ENCODE measurements at regions not wholly inside any gene's neighbourhood (a gene's known extent, or its start where the extent isn't known, plus 50 kb on each side); places are given as distances from the start of the nearest gene placed in this dataset.
"Not testable (repeated sequence)": the region's sequence is repeated elsewhere in the genome, so short reads cannot be mapped to it uniquely, and the experiment has no call there.

- DNase-seq (ENCODE audit: low read depth) = peak; percentile 9
Measured at GRCh38 chr11:97739932-97740800, 1280.6 kb upstream of the CNTN5 start.

DNA sequence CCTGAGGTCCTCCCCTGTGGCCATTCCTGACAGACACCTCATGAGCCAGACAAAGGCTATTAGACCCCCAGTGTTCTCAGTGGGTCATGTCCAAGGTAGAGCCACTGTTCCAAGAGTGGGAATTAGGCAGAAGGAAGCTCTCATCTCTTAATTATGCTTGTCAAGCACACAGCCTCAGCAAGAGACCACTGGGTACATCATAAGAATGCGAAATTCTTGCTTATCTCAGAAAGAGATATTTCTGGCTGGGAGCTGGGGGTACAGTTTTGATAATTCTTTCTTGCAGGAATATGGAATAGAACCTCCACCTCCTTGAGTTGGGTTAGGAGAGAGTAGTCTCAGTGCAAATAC, 1280.0 kb upstream of the CNTN5 start:
- no peak for DNase-seq (ENCODE audit: low read depth)

DNA sequence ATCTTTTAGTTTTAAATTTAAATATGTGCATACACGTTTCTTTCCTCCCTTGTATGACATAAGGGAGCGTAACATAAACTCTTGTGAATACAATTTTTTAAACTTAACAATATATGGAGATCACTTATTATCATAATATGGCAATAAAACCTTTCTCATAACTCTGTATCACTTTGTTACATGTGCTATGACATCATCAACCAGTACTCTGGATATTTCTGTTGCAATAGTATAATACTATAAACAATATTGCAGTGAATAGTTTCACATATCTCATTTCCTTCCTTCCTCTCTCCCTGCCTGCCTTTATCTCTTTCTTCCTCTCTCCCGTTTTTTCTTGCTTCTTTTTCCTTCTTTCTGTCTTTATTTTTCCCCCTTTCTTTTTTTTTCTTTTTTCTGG, 1278.0 kb upstream of the CNTN5 start:
- no peak for DNase-seq (ENCODE audit: low read depth)

DNA sequence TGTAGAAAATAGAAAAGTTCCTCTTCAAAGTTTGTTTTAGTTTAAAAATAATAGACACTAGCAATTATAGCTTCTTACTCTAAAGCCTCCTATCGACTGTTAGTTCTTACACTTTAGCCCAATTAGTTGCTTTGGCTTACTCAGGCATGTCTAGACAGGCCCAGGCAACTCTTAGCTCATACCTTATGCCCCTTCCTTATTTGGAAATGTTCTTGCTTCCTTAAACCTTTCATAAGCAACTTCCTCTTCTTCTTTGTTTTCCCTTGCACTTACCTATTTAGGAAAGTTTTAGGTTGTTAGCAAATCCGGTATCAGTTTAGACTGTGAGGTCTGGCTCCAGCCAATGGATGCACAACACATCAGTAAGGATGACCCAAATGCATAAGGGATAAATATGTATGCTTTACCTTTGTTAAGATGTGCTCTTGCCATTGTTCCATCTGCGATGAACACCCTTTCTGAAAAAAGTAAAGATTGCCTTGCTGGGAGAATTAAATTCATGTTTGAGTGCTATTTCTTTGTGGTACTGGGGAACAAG, 1277.5 kb upstream of the CNTN5 start:
- DNase-seq (ENCODE audit: low read depth) = peak; percentile 10

DNA sequence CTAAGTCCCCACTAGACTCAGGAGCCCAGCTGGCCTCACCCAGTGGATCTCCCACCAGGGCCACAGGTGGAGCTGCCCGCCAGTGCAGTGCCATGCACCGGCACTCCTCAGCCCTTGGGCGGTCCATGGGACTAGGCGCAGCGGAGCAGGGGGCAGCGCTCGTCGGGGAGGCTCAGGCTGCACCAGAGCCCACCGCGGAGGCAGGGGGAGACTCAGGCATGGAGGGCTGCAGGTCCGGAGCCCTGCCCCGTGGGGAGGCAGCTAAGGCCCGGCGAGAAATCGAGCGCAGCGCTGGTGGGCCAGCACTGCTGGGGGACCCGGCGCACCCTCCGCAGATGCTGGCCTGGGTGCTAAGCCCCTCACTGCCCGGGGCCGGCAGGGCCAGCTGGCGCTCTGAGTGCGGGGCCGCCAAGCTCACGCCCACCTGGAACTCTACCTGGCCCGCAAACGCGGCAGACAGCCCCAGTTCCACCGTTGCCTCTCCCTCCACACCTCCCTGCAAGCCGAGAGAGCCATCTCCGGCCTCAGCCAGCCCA, 1275.2 kb upstream of the CNTN5 start:
- no peak for DNase-seq (ENCODE audit: low read depth)

DNA sequence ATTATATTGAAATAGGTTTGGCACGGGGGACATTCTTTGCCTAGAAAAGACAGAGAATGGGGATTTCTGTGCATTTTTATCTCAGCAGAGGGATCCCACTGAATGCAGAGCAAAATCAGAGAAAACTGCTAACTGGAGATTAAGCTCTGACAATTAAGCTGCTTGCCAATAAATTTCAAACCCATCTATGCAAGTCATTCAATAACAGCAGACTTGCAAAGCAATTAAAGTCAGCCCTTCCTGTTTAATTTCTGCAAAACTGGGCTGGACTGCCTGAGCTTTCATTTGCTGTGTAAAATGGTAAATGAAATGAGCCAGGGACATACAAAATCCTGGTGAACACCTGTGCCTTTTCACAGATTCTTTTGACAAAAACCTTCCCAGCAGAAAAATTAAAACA, 1273.9 kb upstream of the CNTN5 start:
- no peak for DNase-seq (ENCODE audit: low read depth)

GRCh38 chr11:97751405-97751804, 1269.3 kb upstream of the CNTN5 start:
- peak; percentile 34 for DNase-seq (ENCODE audit: low read depth)

DNA sequence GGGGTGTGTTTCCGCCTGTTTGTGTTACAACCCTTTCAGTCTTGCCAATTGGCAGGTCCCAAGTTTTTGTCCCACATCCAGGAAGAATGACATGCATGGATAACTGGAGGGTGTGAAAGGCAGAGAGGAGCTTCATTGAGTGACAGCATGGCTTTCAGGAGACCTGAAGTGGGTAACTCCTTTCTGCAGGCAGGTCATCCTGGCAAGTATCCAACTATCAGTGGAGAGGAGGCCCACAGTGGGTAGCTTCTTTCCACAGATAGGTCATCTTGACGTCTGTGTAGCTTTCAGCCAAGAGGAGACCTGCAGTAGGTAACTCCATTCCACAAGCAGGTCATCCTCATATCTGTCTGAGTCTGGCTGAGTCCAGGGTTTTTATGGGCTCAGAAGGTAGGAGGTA, 1268.8 kb upstream of the CNTN5 start:
- no peak for DNase-seq (ENCODE audit: low read depth)

DNA sequence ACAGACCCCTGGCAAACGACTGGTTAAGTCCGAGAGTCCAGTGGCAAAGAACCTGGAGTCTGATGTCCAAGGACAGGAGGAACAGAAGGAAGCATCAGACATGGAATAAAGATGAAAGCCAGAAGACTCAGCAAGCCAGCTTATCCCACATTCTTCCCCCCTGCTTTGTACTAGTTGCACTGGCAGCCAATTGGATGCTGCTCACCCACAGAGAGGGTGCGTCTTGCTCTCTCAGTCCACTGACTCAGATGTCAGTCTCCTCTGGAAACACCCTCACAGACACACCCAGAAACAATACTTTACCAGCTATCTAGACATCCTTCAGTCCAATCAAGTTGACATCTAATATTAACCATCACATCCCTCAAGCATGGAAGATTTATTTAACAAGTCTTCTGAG, 1265.8 kb upstream of the CNTN5 start:
- DNase-seq (ENCODE audit: low read depth) = no peak

DNA sequence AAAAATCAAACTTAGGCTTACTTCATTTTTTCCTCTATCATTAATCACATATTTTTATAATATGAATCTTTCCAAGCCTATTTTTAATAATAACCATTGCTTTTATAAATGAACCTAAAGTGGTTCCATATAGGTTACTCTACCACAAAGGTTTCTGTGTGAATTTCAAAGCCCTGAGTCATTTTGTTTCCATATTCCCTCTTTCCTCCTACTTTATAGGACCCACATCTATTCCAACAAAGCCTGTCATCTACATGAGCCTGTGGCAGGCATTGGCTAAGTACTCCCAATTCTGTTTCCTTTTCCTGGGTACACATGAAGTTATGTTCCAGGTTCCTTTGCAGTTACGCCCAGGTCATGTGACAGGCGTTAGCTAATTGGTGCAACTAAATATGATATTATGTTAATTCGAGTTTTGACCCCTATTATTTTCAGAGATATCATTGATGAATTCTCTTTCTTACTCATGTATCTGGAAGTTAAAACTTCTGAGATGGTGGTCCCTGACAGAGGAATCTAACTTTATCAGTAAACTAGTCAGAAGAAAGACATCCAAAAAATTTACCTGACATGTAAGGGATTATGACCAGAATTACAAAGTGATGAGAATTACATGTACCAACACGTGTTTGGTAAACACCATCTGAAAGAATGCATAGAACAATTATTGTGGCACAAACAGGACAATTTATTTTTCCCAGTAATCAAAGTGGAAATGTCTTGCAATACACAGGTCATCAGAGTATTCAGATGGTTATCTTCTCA, 1264.0 kb upstream of the CNTN5 start:
- DNase-seq (ENCODE audit: low read depth) = no peak

- no peak for DNase-seq (ENCODE audit: low read depth)
Measured at GRCh38 chr11:97761175-97761574, 1259.6 kb upstream of the CNTN5 start.

- no peak for DNase-seq (ENCODE audit: low read depth)
Measured at GRCh38 chr11:97764193-97764592, 1256.6 kb upstream of the CNTN5 start.

DNA sequence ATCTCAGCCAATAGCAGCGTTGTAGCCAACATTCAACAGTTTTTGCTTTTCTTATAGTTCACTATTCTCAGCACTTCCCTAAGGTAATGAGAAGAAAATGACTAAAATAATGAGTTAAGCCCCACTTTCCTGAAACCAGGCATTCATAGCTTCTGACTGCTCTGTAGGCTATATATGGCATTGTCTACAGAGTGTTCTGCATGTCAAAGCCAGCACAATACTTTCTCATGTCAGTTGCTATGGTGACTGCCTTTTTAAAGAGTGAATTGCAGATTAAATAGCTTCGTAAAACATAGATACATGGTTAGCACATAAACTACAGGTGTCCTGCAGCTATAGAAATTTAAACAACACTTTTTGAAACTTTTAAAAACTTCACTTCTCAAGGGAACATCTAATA, 1256.1 kb upstream of the CNTN5 start:
- no peak for DNase-seq (ENCODE audit: low read depth)

- DNase-seq (ENCODE audit: low read depth) = no peak
Measured at GRCh38 chr11:97770570-97770969, 1250.2 kb upstream of the CNTN5 start.

GRCh38 chr11:97772705-97773104, 1248.0 kb upstream of the CNTN5 start:
- peak; percentile 57 for DNase-seq (ENCODE audit: low read depth)

DNA sequence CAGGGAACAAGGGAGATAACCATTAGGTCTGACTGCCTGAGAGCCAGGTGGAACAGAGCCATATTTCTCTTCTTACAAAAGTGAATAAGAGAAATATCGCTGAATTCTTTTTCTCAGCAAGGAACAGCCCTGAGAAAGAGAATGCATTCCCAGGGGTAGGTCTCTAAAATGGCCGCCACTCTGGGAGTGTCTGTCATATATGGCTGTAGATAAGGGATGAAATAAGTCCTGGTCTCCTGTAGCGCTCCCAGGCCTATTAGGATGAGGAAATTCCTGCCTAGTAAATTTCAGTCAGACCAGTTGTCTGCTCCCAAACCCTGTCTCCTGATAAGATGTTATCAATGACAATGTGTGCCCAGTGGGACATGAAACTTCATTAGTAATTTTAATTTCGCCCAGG, 1236.4 kb upstream of the CNTN5 start:
- DNase-seq (ENCODE audit: low read depth) = not testable (repeated sequence)

GRCh38 chr11:97786961-97787360, 1233.8 kb upstream of the CNTN5 start:
- DNase-seq (ENCODE audit: low read depth) = no peak

- DNase-seq (ENCODE audit: low read depth) = no peak
Measured at GRCh38 chr11:97794876-97795275, 1225.9 kb upstream of the CNTN5 start.

GRCh38 chr11:97800891-97801290, 1219.9 kb upstream of the CNTN5 start:
- no peak for DNase-seq (ENCODE audit: low read depth)

DNA sequence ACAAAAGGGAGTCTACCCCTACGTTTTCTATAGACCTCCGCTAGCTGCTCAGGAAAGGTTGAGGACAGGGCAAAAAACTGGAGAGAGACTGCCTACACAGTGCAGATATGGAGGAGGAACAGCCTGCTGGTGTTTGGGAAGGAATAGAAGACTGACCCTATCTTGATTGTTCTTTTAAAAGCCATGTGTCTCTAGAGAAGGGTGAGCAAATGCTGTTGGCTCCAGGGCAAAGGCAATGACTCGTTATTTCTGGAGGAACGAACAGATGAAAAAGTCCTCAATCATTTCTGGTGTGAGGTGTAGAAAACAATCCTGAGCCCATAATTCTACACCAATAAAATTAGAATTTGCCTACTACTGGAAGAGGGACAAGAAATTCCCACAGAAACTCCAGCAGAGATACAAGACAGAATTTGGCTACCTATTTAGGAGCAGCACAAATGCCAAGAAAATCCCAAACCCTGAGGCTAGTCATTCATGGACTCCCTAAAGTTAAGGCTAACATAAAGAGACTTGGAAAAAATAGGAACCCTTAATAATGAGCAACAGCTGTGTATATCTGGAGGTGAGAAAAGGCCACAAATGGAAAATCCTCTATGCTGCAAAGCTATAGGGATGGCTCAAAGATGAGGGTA, 1206.3 kb upstream of the CNTN5 start:
- no peak for DNase-seq (ENCODE audit: low read depth)

GRCh38 chr11:97815667-97816066, 1205.1 kb upstream of the CNTN5 start:
- DNase-seq (ENCODE audit: low read depth) = no peak

- DNase-seq (ENCODE audit: low read depth) = no peak
Measured at GRCh38 chr11:97832451-97832850, 1188.3 kb upstream of the CNTN5 start.

Measured in myocyte (in vitro differentiated cells).